ENCODE measurements at regions not wholly inside any gene's neighbourhood (a gene's known extent, or its start where the extent isn't known, plus 50 kb on each side); places are given as distances from the start of the nearest gene placed in this dataset.

DNA sequence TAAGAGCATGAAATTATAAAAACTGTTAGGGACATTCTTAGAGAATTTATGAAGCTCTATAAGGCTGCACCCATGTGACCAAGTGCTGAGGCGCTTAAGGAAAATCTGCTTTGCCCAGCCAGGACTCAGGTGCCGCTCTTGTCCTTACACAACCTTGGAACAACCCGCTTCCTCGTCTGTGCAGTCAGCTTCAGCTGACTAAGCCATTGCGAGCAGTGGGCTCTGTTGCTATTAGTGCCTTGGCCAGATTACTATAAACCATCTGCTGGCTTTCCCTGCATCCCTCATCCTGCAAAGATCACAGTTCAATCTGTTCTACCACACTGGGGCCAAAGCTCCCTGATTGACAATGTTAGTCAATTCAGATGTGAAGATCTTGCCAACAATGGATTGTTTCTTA lies 89.1 kb upstream of the E2F3 start:
- TF ChIP-seq CTCF (IDR thresholded peaks at IDR 0.05), result no peak
- no peak for TF ChIP-seq JUND (IDR thresholded peaks at IDR 0.05)
- TF ChIP-seq RFX5 (IDR thresholded peaks at IDR 0.05; ENCODE audit: low read length), result no peak
- TF ChIP-seq, protein P1, sequence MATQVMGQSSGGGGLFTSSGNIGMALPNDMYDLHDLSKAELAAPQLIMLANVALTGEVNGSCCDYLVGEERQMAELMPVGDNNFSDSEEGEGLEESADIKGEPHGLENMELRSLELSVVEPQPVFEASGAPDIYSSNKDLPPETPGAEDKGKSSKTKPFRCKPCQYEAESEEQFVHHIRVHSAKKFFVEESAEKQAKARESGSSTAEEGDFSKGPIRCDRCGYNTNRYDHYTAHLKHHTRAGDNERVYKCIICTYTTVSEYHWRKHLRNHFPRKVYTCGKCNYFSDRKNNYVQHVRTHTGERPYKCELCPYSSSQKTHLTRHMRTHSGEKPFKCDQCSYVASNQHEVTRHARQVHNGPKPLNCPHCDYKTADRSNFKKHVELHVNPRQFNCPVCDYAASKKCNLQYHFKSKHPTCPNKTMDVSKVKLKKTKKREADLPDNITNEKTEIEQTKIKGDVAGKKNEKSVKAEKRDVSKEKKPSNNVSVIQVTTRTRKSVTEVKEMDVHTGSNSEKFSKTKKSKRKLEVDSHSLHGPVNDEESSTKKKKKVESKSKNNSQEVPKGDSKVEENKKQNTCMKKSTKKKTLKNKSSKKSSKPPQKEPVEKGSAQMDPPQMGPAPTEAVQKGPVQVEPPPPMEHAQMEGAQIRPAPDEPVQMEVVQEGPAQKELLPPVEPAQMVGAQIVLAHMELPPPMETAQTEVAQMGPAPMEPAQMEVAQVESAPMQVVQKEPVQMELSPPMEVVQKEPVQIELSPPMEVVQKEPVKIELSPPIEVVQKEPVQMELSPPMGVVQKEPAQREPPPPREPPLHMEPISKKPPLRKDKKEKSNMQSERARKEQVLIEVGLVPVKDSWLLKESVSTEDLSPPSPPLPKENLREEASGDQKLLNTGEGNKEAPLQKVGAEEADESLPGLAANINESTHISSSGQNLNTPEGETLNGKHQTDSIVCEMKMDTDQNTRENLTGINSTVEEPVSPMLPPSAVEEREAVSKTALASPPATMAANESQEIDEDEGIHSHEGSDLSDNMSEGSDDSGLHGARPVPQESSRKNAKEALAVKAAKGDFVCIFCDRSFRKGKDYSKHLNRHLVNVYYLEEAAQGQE (IDR thresholded peaks at IDR 0.05; ENCODE audit: low read depth, low read length), result no peak
- TF ChIP-seq USF2 (IDR thresholded peaks at IDR 0.05; ENCODE audit: borderline replicate concordance, low read depth, low read length), result no peak
- no peak for TF ChIP-seq EP300 (IDR thresholded peaks at IDR 0.05; ENCODE audit: borderline replicate concordance in 1 of 2, low read depth in 1 of 2, low read length in 1 of 2)
- no peak for TF ChIP-seq POLR2AphosphoS5 (IDR thresholded peaks at IDR 0.05; ENCODE audit: low read depth, low read length)
- TF ChIP-seq EZH2phosphoT487 (IDR thresholded peaks at IDR 0.05; ENCODE audit: borderline replicate concordance, low read depth), result no peak
- TF ChIP-seq, protein P2, sequence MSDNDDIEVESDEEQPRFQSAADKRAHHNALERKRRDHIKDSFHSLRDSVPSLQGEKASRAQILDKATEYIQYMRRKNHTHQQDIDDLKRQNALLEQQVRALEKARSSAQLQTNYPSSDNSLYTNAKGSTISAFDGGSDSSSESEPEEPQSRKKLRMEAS (IDR thresholded peaks at IDR 0.05; ENCODE audit: low read depth), result no peak
- no peak for TF ChIP-seq SMC3 (IDR thresholded peaks at IDR 0.05; ENCODE audit: low read depth, low read length)
- TF ChIP-seq, protein P3, sequence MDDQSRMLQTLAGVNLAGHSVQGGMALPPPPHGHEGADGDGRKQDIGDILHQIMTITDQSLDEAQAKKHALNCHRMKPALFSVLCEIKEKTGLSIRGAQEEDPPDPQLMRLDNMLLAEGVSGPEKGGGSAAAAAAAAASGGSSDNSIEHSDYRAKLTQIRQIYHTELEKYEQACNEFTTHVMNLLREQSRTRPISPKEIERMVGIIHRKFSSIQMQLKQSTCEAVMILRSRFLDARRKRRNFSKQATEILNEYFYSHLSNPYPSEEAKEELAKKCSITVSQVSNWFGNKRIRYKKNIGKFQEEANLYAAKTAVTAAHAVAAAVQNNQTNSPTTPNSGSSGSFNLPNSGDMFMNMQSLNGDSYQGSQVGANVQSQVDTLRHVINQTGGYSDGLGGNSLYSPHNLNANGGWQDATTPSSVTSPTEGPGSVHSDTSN (IDR thresholded peaks at IDR 0.05), result no peak
- TF ChIP-seq NRF1 (IDR thresholded peaks at IDR 0.05; ENCODE audit: low read depth, low read length), result no peak

All from SK-N-SH (cell line).